Femur (tissue), 1 donor: ENCODE measurements at regions not wholly inside any gene's neighbourhood (a gene's known extent, or its start where the extent isn't known, plus 50 kb on each side); places are given as distances from the start of the nearest gene placed in this dataset.
"Not testable (repeated sequence)": the region's sequence is repeated elsewhere in the genome, so short reads cannot be mapped to it uniquely, and the experiment has no call there.

Source experiments
- DNase-seq: peaks from one replicate; pipeline ENCODE4 v3.0.0-alpha.2; 2017

GRCh38 chr11:114758627-114759026, 80.3 kb downstream of the NXPE2 start:
- no peak for DNase-seq

GRCh38 chr11:114762408-114762807, 84.1 kb downstream of the NXPE2 start:
- DNase-seq, result peak; percentile 73

DNA sequence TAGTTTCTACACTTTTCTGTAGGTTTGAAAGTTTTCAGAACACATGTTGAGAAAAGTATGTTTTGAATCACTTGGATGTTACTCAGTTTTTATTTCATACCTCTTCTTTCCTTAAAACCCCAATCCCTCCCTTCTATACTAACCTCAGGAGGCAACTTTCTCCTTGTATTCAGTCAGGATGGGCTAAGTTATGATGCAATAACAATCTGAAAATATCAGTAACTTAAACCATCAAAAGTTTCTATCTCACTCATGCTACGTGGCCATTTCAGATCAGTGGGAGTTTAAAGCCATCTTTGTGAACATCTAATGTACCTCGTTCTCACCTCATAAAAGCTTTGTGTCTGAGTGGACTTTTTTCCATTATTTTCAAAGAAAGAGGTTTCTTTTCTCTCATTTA, 86.2 kb downstream of the NXPE2 start:
- no peak for DNase-seq

DNA sequence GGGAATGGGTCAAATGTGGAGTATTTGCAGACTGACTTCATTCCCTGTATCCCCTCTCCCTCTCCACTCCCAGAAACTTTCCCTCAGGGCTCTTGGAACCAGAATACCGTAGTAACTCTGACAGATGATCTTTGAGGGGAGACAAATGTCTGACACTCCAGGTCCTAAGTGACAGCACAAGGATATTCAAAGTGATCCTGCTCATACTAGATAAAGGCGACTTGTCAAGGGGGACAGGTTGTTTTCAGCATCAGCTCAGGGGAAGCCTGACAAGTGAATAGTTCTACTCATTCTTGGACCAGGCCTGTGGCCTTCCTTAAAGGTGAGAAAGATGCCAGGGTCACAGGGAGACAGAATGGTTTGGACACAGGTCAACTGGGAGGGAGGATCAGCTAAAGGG, 92.8 kb downstream of the NXPE2 start:
- DNase-seq, result no peak

GRCh38 chr11:114773541-114774338, 95.4 kb downstream of the NXPE2 start:
- DNase-seq, result no peak

DNA sequence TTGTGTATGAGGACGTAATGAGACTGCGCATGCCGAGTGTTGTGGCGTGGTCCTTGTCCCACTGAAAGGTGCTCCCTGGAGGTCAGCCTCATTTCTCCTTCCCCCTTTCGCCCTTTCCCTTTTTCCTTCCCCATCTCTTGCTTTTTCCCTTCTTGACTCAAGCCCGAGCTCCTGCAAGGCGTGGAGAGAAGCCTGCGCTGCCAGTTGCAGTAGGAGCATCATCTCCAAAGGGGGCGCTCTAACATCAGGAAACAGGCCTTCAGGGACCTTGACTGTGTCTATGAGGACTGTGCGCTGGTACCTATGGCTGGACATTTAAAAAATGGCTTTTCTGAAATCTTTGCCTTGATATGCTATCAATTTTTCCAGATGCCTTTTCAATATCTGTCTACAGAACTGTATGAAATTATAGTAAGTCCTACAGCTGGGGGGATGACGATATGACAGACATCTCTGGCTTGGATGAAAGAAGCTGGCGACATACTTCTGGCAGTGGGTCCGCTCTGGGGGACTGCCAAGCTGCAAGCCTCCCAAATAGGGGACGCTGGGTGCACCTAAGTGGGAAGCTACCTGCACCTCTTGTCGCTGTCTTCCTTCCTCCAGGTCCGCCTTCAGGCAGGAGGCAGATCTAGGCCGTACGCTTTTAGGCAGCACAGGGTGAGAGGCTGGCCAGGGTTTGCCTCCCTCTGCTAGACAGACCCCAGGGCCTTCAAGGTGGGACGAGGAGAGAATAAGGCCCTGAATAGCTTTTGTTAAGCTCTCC, 96.5 kb downstream of the NXPE2 start:
- DNase-seq, result peak; percentile 69

- no peak for DNase-seq
Measured at GRCh38 chr11:114775875-114776621, 97.7 kb downstream of the NXPE2 start.

DNA sequence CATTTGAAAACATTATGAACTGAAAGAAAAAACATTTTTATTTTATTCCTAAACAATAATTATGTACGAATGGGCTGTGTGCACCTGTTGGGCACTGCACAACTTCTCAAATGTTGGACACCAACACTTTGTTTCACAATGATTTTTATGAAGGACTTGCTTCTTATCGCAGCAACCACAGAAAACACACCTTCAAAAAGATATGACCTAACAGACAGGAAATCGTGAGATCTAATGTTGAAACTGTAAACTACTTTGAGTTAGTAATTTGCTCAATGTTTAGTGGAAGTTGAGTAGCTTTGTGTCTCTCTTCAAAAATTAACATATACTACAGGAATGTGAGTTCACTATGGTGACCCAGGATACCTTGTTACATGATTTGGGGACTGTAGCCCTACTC, 98.6 kb downstream of the NXPE2 start:
- DNase-seq, result no peak

DNA sequence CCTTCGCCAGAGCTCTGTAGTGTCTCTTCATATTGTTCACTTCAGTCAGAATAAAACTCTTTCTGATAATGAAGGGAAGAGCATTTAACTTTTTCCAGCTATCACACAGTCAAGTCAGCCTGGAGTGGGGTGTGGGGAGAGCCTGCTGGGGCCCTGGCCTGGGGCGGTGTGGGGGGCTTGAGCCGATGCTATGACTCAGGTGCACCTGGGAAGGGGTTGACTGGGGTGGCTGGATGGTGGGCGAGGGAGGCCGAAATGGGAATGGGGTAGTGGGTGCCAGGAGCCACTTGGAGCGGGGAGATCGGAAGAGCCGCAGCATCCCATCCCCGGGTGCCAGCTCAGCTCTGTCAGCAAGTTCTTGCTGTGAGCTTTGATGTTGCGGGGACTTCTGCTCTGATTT, 100.9 kb downstream of the NXPE2 start:
- no peak for DNase-seq

DNA sequence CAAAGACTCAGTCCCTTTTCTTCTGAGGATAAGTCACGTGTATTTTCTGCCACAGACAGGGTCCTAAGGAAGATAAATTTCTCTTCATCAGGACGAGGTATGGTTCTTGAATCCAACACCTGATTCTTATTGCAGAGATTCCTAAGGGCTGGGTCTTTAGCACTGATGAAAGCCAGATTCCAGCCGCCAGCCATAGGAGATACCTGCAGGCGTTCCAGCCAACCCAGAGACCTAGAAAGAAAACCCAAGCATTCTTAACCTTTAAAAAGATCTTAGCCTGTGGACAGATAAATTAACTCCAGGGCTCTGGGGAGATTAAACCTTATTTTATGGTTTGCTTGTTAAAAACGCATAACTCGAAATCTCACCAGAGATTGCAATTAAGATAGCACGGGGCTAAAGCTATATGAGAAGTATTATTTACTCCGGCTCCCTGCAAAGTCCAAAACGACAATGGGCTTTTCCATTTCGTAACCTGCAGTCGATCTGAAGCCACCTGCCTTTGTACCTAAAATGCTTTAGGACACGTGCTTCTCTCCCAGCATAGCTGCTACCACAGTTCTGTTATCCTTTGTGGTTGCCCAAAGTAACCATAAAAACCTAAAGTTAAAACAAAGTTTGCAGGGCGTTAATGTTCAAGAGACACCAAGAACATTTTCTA, 104.5 kb downstream of the NXPE2 start:
- DNase-seq, result no peak

DNA sequence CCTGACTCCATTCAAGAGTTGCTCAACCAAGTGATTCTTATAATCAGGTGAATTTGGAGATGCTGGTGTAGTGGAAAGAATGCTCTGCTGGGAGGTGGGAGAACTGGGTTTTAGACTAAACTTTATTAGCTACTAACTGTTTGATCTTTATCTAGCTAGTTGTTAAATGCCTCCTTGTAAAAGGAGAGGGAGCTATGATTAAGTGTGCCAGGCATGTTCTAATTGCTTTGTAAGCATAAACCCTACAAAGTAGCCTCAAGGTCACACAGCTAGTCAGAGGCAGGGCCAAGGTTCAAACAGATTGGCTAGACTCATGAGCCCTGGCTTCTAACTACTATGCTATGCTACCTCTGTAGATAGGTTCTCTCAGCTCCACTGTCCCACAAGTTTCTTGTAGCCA, 105.5 kb downstream of the NXPE2 start:
- DNase-seq, result no peak

- DNase-seq, result peak; percentile 21
Measured at GRCh38 chr11:114784216-114784615, 105.9 kb downstream of the NXPE2 start.

DNA sequence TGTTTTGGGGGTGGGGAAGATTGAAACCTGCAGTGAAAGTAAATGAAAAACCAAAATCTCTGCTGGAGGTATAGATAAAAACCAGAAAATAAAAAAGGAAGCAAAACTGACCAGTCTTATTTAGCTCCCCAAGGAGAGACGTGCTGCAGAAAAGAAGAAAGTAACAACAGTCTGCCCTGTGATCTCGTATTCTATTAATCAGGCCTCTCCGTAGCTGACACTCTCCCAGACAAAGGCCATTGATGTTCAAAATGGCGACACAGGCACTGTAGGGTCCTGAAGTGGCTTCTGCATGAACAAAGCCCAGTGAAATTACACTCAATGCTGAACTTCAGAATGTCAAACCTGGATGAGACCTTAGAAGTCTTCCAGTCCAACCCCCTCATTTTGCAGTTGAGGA, 106.6 kb downstream of the NXPE2 start:
- no peak for DNase-seq

GRCh38 chr11:114785820-114786219, 107.5 kb downstream of the NXPE2 start:
- no peak for DNase-seq

DNA sequence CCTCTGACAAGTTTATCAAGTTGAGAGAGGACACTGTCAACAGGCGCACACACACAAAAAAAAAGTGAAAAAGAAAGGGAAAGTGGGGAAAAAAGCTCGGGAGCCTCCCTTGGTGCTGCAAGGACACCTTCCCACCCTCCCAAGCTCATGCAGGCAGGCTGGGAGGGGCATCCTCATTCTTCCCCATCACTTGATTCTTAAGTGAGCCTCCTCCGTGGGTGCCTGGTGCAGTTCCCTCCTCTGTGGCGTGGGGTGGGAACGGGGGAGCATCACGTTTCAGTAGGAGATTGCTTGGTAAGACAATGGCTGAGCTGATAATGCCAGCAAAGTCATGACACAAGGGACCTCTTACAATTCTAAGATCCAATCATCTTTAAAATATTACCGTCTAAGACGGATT, 108.8 kb downstream of the NXPE2 start:
- DNase-seq, result no peak

GRCh38 chr11:114790910-114791309, 112.6 kb downstream of the NXPE2 start:
- no peak for DNase-seq

GRCh38 chr11:114794048-114794684, 115.8 kb downstream of the NXPE2 start:
- no peak for DNase-seq

DNA sequence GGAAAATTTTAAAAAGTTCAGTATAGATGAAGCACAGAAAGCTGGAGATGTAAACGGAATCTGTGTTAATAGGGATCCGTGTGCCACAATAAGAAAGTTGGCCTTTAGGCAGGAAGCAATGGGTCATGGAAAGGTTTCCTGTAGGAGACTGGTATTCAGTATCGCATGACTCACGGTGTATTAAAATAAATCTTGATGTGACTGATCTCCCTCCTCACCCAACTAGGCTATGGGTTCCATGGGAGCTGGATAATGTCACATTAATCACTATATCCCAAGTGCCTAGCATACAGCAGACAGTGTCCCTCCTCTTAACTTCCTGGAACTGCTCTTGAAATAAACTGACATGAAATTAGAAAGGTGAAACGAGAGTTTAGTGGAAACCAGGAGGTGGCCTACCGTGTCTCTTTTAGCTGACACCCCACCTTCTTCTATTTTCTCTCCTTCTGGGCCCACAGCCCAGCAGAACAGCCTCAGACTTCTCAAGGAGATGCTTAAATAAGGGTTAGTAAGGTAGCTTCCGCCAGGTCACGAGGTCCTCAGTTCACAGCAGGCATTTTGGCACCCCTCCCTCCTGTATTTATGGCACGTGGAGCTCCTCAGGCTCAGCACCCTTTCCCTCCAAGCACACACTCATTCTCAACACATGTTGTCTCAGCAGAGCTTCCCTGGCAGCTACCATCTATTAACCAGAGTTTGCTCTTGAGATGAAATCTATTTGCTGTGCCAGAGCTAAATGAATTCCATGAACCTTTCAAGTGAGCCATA, 118.8 kb downstream of the NXPE2 start:
- peak; percentile 21 for DNase-seq

GRCh38 chr11:114799476-114799875, 121.1 kb downstream of the NXPE2 start:
- DNase-seq, result no peak

- DNase-seq, result no peak
Measured at GRCh38 chr11:114801773-114802172, 123.4 kb downstream of the NXPE2 start.

DNA sequence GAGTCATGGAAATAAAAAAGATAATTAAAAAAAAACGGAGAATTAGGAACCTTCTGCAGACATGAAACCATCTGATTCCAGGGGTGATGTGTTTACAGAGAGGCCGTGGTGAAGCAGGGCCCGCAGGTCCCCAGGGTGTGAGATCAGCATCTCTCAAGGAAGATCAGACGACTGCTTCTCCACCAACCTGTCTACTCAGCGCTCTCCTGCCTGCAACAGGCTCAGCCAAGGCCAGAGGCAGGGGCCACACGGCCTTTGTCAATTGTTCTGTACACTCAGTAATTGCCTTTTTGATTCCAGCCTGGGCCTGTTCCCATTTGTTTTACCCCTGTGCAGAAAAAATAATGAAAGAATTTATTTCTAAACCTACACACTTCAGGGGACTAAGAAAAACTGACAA, 124.6 kb downstream of the NXPE2 start:
- DNase-seq, result no peak

GRCh38 chr11:114805431-114805830, 127.1 kb downstream of the NXPE2 start:
- not testable (repeated sequence) for DNase-seq
